ENCODE measurements at regions not wholly inside any gene's neighbourhood (a gene's known extent, or its start where the extent isn't known, plus 50 kb on each side); places are given as distances from the start of the nearest gene placed in this dataset.

GRCh38 chr1:5651964-5652821 is 340.0 kb downstream of the NPHP4 start:
- no peak overlapping the region for H3K4me3 ChIP-seq
- H3K27me3 ChIP-seq (ENCODE audit: low read depth): peaks cover 62% of the 10 kb centered on the region
- H3K9me3 ChIP-seq (replicated peaks): peaks cover 8% of the 10 kb centered on the region
- H3K36me3 ChIP-seq: no peaks in the 10 kb centered on the region
- TF ChIP-seq CTCF (IDR thresholded peaks at IDR 0.05; ENCODE audit: borderline replicate concordance): no peak
- intact Hi-C loops (cut with micrococcal nuclease): no loop called here
- H3K4me1 ChIP-seq: no peaks in the 10 kb centered on the region
- no peak overlapping the region for H3K27ac ChIP-seq (replicated peaks)
- DNase-seq: no peak

GRCh38 chr1:5651473-5651872 is 340.8 kb downstream of the NPHP4 start:
- DNase-seq: no peak
- intact Hi-C loops (cut with micrococcal nuclease): no loop called here
- H3K4me3 ChIP-seq: no peak overlapping the region
- H3K9me3 ChIP-seq (replicated peaks): peaks cover 8% of the 10 kb centered on the region
- H3K4me1 ChIP-seq: no peaks in the 10 kb centered on the region
- TF ChIP-seq CTCF (IDR thresholded peaks at IDR 0.05; ENCODE audit: borderline replicate concordance): no peak
- no peak overlapping the region for H3K27ac ChIP-seq (replicated peaks)
- no peaks in the 10 kb centered on the region for H3K36me3 ChIP-seq
- H3K27me3 ChIP-seq (ENCODE audit: low read depth): peaks cover 69% of the 10 kb centered on the region

- Histone ChIP-seq H3K27ac (replicated peaks) (no peak overlapping the region), H3K36me3 (no peaks in the 10 kb centered on the region), H3K4me3 (no peak overlapping the region), H3K27me3 (ENCODE audit: low read depth) (peaks cover 74% of the 10 kb centered on the region), H3K4me1 (no peaks in the 10 kb centered on the region), H3K9me3 (replicated peaks) (peaks cover 8% of the 10 kb centered on the region)
- DNase-seq: no peak
- intact Hi-C loops (cut with micrococcal nuclease): no loop called here
- no peak for TF ChIP-seq CTCF (IDR thresholded peaks at IDR 0.05; ENCODE audit: borderline replicate concordance)
These were observed 341.2 kb downstream of the NPHP4 start for GRCh38 chr1:5651027-5651410.

- peaks cover 79% of the 10 kb centered on the region for H3K27me3 ChIP-seq (ENCODE audit: low read depth)
- no peaks in the 10 kb centered on the region for H3K4me1 ChIP-seq
- H3K9me3 ChIP-seq (replicated peaks): peaks cover 9% of the 10 kb centered on the region
- no peak overlapping the region for H3K27ac ChIP-seq (replicated peaks)
- TF ChIP-seq CTCF (IDR thresholded peaks at IDR 0.05; ENCODE audit: borderline replicate concordance): no peak
- H3K36me3 ChIP-seq: no peaks in the 10 kb centered on the region
- no peak overlapping the region for H3K4me3 ChIP-seq
- no peak for DNase-seq
- intact Hi-C loops (cut with micrococcal nuclease): no loop called here
These were observed 341.8 kb downstream of the NPHP4 start for GRCh38 chr1:5650283-5651026.

- peaks cover 86% of the 10 kb centered on the region for H3K27me3 ChIP-seq (ENCODE audit: low read depth)
- no peak for TF ChIP-seq CTCF (IDR thresholded peaks at IDR 0.05; ENCODE audit: borderline replicate concordance)
- peaks cover 8% of the 10 kb centered on the region for H3K9me3 ChIP-seq (replicated peaks)
- H3K4me3 ChIP-seq: no peak overlapping the region
- no peak overlapping the region for H3K27ac ChIP-seq (replicated peaks)
- no peaks in the 10 kb centered on the region for H3K36me3 ChIP-seq
- no peaks in the 10 kb centered on the region for H3K4me1 ChIP-seq
- no peak for DNase-seq
- intact Hi-C loops (cut with micrococcal nuclease): no loop called here
These were observed 342.4 kb downstream of the NPHP4 start for GRCh38 chr1:5649795-5650194.
